SJCRH30 (cell line): ENCODE measurements at regions not wholly inside any gene's neighbourhood (a gene's known extent, or its start where the extent isn't known, plus 50 kb on each side); places are given as distances from the start of the nearest gene placed in this dataset.
A peak's percentile ranks its signal among the peaks of the same experiment; 100 is the strongest.

Source experiments
- DNase-seq, 2 experiments: peaks; one replicate each; pipeline ENCODE4 v3.0.0-alpha.2; 2015 to 2020
- H3K27ac ChIP-seq: fragments of 250-450 bp; sonication (Bioruptor Pico); 2 replicates; pipeline ENCODE4 v1.5.1; 2020; ENCODE audit warnings: mild to moderate bottlenecking, moderate library complexity
- H3K27me3 ChIP-seq: fragments of 250-450 bp; sonication (Bioruptor Pico); 2 replicates; pipeline ENCODE4 v1.5.1; 2020; ENCODE audit warnings: mild to moderate bottlenecking, moderate library complexity
- H3K36me3 ChIP-seq: fragments of 250-450 bp; sonication (Bioruptor Pico); 2 replicates; pipeline ENCODE4 v1.5.1; 2020; ENCODE audit warnings: mild to moderate bottlenecking, moderate library complexity
- H3K4me1 ChIP-seq: fragments of 250-450 bp; sonication (Bioruptor Pico); 2 replicates; pipeline ENCODE4 v1.5.1; 2020; ENCODE audit warnings: mild to moderate bottlenecking, moderate library complexity
- H3K4me3 ChIP-seq: fragments of 250-450 bp; sonication (Bioruptor Pico); 2 replicates; pipeline ENCODE4 v1.5.1; 2020; ENCODE audit warnings: mild to moderate bottlenecking, moderate library complexity
- H3K9me3 ChIP-seq: fragments of 250-450 bp; sonication (Bioruptor Pico); replicated peaks from 2 replicates; pipeline ENCODE4 v1.5.1; 2020; ENCODE audit warnings: mild to moderate bottlenecking, moderate library complexity

GRCh38 chr3:73321286-73321999 is 260.0 kb downstream of the EBLN2 start:
- no peak overlapping the region for H3K4me3 ChIP-seq
- no peaks in the 10 kb centered on the region for H3K9me3 ChIP-seq
- H3K36me3 ChIP-seq: no peaks in the 10 kb centered on the region
- no peak overlapping the region for H3K27ac ChIP-seq
- no peaks in the 10 kb centered on the region for H3K27me3 ChIP-seq
- no peak for DNase-seq
- peaks cover under 1% of the 10 kb centered on the region; the same call in 1 of the 2 replicates for H3K4me1 ChIP-seq

GRCh38 chr3:73324203-73325155 is 263.0 kb downstream of the EBLN2 start:
- Histone ChIP-seq H3K36me3 (no peaks in the 10 kb centered on the region), H3K27ac (no peak overlapping the region), H3K4me3 (no peak overlapping the region), H3K9me3 (no peaks in the 10 kb centered on the region), H3K4me1 (peaks cover 2% of the 10 kb centered on the region; the same call in 1 of the 2 replicates), H3K27me3 (no peaks in the 10 kb centered on the region)
- DNase-seq: peak in 1 of 2 experiments; percentile 33

GRCh38 chr3:73326396-73326795 is 264.9 kb downstream of the EBLN2 start:
- DNase-seq: no peak
- Histone ChIP-seq H3K27ac (no peak overlapping the region), H3K27me3 (no peaks in the 10 kb centered on the region), H3K4me1 (peaks cover 2% of the 10 kb centered on the region; the same call in 1 of the 2 replicates), H3K36me3 (no peaks in the 10 kb centered on the region), H3K4me3 (no peak overlapping the region), H3K9me3 (no peaks in the 10 kb centered on the region)

- H3K36me3 ChIP-seq: no peaks in the 10 kb centered on the region
- no peak overlapping the region for H3K4me3 ChIP-seq
- DNase-seq: no peak
- peaks cover 2% of the 10 kb centered on the region; the same call in 1 of the 2 replicates for H3K4me1 ChIP-seq
- no peaks in the 10 kb centered on the region for H3K27me3 ChIP-seq
- no peaks in the 10 kb centered on the region for H3K9me3 ChIP-seq
- no peak overlapping the region for H3K27ac ChIP-seq
These were observed 265.6 kb downstream of the EBLN2 start for GRCh38 chr3:73327052-73327451.
